NB4 (cell line): ENCODE measurements at regions not wholly inside any gene's neighbourhood (a gene's known extent, or its start where the extent isn't known, plus 50 kb on each side); places are given as distances from the start of the nearest gene placed in this dataset.

Source experiments
- DNase-seq: peaks from one replicate; pipeline ENCODE4 v3.0.0; 2010; ENCODE audit warnings: low read depth
- H3K4me3 ChIP-seq: one replicate; pipeline ENCODE4 v1.5.1; 2011; ENCODE audit warnings: mild to moderate bottlenecking, low read depth, low read length, moderate library complexity
- CTCF ChIP-seq: IDR thresholded peaks from one replicate; pipeline ENCODE4 v1.5.1; 2012; ENCODE audit warnings: low read depth, low read length
- MAX ChIP-seq: IDR thresholded peaks from 2 replicates; pipeline ENCODE4 v1.6.1; 2011; ENCODE audit warnings: low read depth, low read length
- MYC ChIP-seq: IDR thresholded peaks from 2 replicates; pipeline ENCODE4 v1.6.1; 2011; ENCODE audit warnings: low read depth, low read length
- POLR2A ChIP-seq: IDR thresholded peaks from 2 replicates; pipeline ENCODE4 v1.6.1; 2011; ENCODE audit warnings: mild to moderate bottlenecking; ENCODE audit not compliant: insufficient read length; ENCODE audit errors: extremely low read depth

- H3K4me3 ChIP-seq = no peak overlapping the region
- TF ChIP-seq CTCF (no peak), MAX (no peak), MYC (no peak), POLR2A (no peak)
- DNase-seq = no peak
Observed at GRCh38 chr1:67889466-67889865, 56.2 kb upstream of the GNG12 start.

- TF ChIP-seq MAX (no peak), CTCF (no peak), MYC (no peak), POLR2A (no peak)
- no peak for DNase-seq
- H3K4me3 ChIP-seq = no peak overlapping the region
Observed at GRCh38 chr1:67888216-67889106, 55.2 kb upstream of the GNG12 start.

- DNase-seq = no peak
- TF ChIP-seq MAX (no peak), POLR2A (no peak), MYC (no peak), CTCF (no peak)
- no peak overlapping the region for H3K4me3 ChIP-seq
Observed at GRCh38 chr1:67887146-67887545, 53.9 kb upstream of the GNG12 start.

GRCh38 chr1:67886076-67886475 lies 52.8 kb upstream of the GNG12 start:
- no peak for TF ChIP-seq MAX
- TF ChIP-seq MYC = no peak
- no peak for TF ChIP-seq CTCF
- no peak for TF ChIP-seq POLR2A
- DNase-seq = peak; percentile 22
- no peak overlapping the region for H3K4me3 ChIP-seq

GRCh38 chr1:67883069-67883468 lies 49.8 kb upstream of the GNG12 start:
- TF ChIP-seq MAX = no peak
- no peak for TF ChIP-seq POLR2A
- TF ChIP-seq CTCF = no peak
- TF ChIP-seq MYC = no peak
- no peak overlapping the region for H3K4me3 ChIP-seq
- no peak for DNase-seq
